ENCODE measurements at regions not wholly inside any gene's neighbourhood (a gene's known extent, or its start where the extent isn't known, plus 50 kb on each side); places are given as distances from the start of the nearest gene placed in this dataset.

DNA sequence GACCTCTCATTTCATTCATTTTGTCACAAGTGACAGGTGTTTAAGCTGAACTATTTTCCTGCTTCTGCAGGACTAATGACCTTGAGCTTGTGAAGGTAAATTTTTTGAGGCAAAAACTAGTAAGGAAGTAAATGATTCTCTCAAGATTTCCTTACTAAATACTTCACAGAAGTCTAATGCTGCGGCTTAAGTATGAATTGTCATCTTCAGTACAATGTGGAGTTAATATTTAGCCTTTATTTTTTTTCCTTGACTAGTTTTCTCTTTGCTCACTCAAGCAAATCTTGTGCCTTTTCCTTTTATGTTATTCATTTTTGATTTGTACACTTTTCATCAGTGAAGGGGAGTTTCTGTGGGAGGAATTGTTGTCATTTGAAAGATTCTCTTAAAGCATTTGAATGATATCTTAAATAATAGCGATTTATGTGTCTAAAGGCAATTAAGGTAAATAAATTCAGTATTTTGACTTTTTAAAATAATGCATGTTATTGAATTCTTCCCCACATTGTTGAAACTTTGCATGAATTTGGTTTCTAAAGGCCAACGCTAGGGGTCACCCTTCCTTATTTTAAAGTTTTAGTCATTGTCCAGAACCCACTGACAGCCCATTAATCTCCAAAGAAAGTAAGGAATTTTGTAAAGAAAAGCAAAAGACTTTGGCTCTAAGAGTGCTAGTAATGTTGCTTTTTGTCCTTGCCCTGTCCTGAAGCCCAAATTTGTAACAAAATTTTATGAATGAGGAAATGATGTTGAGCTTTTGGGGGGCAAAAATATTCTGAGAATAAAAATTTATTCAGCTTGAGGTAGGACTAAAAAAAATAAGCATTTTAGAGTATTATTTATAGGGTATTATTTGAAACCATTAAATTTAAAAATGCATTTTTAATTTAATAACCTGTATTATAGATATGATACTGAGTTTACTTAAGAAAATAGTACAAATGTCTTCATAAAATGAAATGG, 157.4 kb upstream of the LAMA2 start:
- TF ChIP-seq, protein P1, sequence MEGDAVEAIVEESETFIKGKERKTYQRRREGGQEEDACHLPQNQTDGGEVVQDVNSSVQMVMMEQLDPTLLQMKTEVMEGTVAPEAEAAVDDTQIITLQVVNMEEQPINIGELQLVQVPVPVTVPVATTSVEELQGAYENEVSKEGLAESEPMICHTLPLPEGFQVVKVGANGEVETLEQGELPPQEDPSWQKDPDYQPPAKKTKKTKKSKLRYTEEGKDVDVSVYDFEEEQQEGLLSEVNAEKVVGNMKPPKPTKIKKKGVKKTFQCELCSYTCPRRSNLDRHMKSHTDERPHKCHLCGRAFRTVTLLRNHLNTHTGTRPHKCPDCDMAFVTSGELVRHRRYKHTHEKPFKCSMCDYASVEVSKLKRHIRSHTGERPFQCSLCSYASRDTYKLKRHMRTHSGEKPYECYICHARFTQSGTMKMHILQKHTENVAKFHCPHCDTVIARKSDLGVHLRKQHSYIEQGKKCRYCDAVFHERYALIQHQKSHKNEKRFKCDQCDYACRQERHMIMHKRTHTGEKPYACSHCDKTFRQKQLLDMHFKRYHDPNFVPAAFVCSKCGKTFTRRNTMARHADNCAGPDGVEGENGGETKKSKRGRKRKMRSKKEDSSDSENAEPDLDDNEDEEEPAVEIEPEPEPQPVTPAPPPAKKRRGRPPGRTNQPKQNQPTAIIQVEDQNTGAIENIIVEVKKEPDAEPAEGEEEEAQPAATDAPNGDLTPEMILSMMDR (IDR thresholded peaks at IDR 0.05; ENCODE audit: insufficient read depth, low read length), result peak; percentile 64
- peak; percentile 81 for DNase-seq (ENCODE audit: low read depth)
- no peak overlapping the region for H3K4me3 ChIP-seq (ENCODE audit: low read depth, low read length)

- TF ChIP-seq, protein P1 (IDR thresholded peaks at IDR 0.05; ENCODE audit: insufficient read depth, low read length), result no peak
- no peak overlapping the region for H3K4me3 ChIP-seq (ENCODE audit: low read depth, low read length)
- no peak for DNase-seq (ENCODE audit: low read depth)
Measured at GRCh38 chr6:128724738-128725137, 158.2 kb upstream of the LAMA2 start.

GRCh38 chr6:128723667-128724066, 159.3 kb upstream of the LAMA2 start:
- H3K4me3 ChIP-seq (ENCODE audit: low read depth, low read length), result no peak overlapping the region
- TF ChIP-seq, protein P1 (IDR thresholded peaks at IDR 0.05; ENCODE audit: insufficient read depth, low read length), result no peak
- DNase-seq (ENCODE audit: low read depth), result no peak

DNA sequence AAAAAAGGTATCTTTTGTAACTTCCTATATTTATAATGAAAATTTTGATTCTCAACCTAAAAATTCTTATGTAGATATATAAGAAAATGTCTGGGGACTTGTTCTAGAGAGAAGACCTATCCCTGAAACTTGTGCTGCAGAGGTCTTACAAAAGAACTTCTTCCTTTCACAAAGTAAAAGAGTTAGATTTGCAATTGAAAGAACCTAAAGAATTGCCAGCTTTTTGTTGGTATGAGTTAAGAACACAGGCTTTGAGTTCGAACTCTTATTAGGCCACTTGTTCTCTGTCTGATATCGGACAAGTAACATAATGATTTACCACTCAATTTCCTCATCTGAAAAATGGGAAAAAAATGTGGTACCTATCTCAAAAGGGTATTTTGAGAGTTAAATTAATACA, 162.0 kb upstream of the LAMA2 start:
- no peak for DNase-seq (ENCODE audit: low read depth)
- H3K4me3 ChIP-seq (ENCODE audit: low read depth, low read length), result no peak overlapping the region
- TF ChIP-seq, protein P1 (IDR thresholded peaks at IDR 0.05; ENCODE audit: insufficient read depth, low read length), result no peak

- DNase-seq (ENCODE audit: low read depth), result no peak
- no peak overlapping the region for H3K4me3 ChIP-seq (ENCODE audit: low read depth, low read length)
- TF ChIP-seq, protein P1 (IDR thresholded peaks at IDR 0.05; ENCODE audit: insufficient read depth, low read length), result no peak
Measured at GRCh38 chr6:128719786-128720185, 163.2 kb upstream of the LAMA2 start.

DNA sequence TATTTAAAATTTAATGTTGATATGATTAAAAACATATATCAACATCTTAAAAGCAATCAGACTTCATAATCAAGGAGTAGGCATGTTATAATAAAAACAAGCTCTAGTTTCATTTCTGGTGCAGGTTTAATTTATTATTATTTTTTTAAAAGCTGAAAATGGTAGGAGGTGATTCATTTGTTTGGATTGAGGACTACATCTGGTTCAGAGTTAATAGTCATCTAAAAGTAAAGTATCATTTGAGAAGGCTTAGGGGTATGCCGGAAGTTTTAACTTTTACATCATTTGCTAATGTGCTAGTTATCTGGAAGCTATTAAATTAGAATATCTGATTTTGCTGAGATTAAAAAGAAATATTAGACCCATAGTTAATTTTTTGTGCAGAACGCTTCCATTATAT, 169.5 kb upstream of the LAMA2 start:
- TF ChIP-seq, protein P1 (IDR thresholded peaks at IDR 0.05; ENCODE audit: insufficient read depth, low read length), result no peak
- peak; percentile 31 for DNase-seq (ENCODE audit: low read depth)
- H3K4me3 ChIP-seq (ENCODE audit: low read depth, low read length), result no peak overlapping the region

All from fibroblast of the aortic adventitia (primary cell).